Kidney (tissue), 13 donors: ENCODE measurements at regions not wholly inside any gene's neighbourhood (a gene's known extent, or its start where the extent isn't known, plus 50 kb on each side); places are given as distances from the start of the nearest gene placed in this dataset.

Source experiments
- DNase-seq, 5 donors: peaks; one replicate each; pipeline ENCODE4 v3.0.0-alpha.2; 2013 to 2020
- FAIRE-seq: peaks from 2 replicates; lab custom pipeline; 2012; peaks lifted over from hg19 to GRCh38; lab: Jason Lieb, UNC
- H3K27ac ChIP-seq, 2 donors: one replicate each; pipeline ENCODE4 v1.7.0; 2013; ENCODE audit warnings: low read depth in 2 of 2, low read length in 2 of 2, inconsistent platforms in 1 of 2
- H3K27me3 ChIP-seq: one replicate; pipeline ENCODE4 v1.7.1; 2013; ENCODE audit warnings: low read length, inconsistent platforms; ENCODE audit not compliant: control insufficient read depth, insufficient read depth
- H3K36me3 ChIP-seq, 3 donors: one replicate each; pipeline versions ENCODE4 v1.7.0 to v1.7.1; 2013; ENCODE audit warnings: low read length in 3 of 3, control low read depth in 1 of 3, inconsistent platforms in 1 of 3; ENCODE audit not compliant: insufficient read depth in 3 of 3, control insufficient read depth in 2 of 3
- H3K4me1 ChIP-seq, 3 donors: one replicate each; pipeline versions ENCODE4 v1.7.0 to v1.7.1; 2013; ENCODE audit warnings: low read length in 3 of 3, inconsistent platforms in 1 of 3, low read depth in 1 of 3; ENCODE audit not compliant: control insufficient read depth in 2 of 3, insufficient read depth in 2 of 3
- H3K4me3 ChIP-seq, 3 donors: one replicate each; pipeline versions ENCODE4 v1.7.0 to v1.8.1; 2013; ENCODE audit warnings: low read length in 3 of 3, control low read depth in 1 of 3, inconsistent platforms in 1 of 3
- H3K9ac ChIP-seq, 3 donors: one replicate each; pipeline versions ENCODE4 v1.7.0 to v1.7.1; 2013; ENCODE audit warnings: low read length in 3 of 3, control low read depth in 1 of 3, inconsistent platforms in 1 of 3
- H3K9me3 ChIP-seq, 3 donors: one replicate each; pipeline versions ENCODE4 v1.7.0 to v1.7.1; 2013; ENCODE audit warnings: low read length in 3 of 3, control low read depth in 1 of 3, inconsistent platforms in 1 of 3; ENCODE audit not compliant: control insufficient read depth in 2 of 3, insufficient read depth in 1 of 3
- intact Hi-C: fragments of 100-400 bp; cut with DNase I; formaldehyde crosslinking; loops from one replicate; pipeline ENCODE4 v1.11.1; 2022
- TF ChIP-seq, protein P1 (sequence below): IDR thresholded peaks from 3 replicates; pipeline ENCODE4 v1.5.1; 2012; ENCODE audit warnings: mild to moderate bottlenecking, moderate library complexity, borderline replicate concordance; ENCODE audit not compliant: insufficient read depth; ENCODE audit errors: extremely low read depth
- donor health status: control.
- donor health status: control.
- donor health status: control.
- donor health status: control.
- donor health status: control.
- donor health status: DM: yes; HTN: yes; CAD: no.
- donor health status: Normal renal cell carcinoma (clear cell type).

- H3K9ac ChIP-seq, result no peak overlapping the region
- DNase-seq (no peak), FAIRE-seq (no peak)
- TF ChIP-seq, protein P1, sequence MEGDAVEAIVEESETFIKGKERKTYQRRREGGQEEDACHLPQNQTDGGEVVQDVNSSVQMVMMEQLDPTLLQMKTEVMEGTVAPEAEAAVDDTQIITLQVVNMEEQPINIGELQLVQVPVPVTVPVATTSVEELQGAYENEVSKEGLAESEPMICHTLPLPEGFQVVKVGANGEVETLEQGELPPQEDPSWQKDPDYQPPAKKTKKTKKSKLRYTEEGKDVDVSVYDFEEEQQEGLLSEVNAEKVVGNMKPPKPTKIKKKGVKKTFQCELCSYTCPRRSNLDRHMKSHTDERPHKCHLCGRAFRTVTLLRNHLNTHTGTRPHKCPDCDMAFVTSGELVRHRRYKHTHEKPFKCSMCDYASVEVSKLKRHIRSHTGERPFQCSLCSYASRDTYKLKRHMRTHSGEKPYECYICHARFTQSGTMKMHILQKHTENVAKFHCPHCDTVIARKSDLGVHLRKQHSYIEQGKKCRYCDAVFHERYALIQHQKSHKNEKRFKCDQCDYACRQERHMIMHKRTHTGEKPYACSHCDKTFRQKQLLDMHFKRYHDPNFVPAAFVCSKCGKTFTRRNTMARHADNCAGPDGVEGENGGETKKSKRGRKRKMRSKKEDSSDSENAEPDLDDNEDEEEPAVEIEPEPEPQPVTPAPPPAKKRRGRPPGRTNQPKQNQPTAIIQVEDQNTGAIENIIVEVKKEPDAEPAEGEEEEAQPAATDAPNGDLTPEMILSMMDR, result no peak
- intact Hi-C loops, result no loop called here
- H3K27me3 ChIP-seq, result no peaks in the 10 kb centered on the region
- H3K4me3 ChIP-seq, result no peak overlapping the region
- H3K27ac ChIP-seq, result no peak overlapping the region
- no peaks in the 10 kb centered on the region for H3K9me3 ChIP-seq
- H3K4me1 ChIP-seq, result peaks cover 4 to 14% (median 10%) of the 10 kb centered on the region in 3 donors
- H3K36me3 ChIP-seq, result no peaks in the 10 kb centered on the region
These were observed 64.8 kb upstream of the CLINT1 start for GRCh38 chr5:157923765-157924164.

DNA sequence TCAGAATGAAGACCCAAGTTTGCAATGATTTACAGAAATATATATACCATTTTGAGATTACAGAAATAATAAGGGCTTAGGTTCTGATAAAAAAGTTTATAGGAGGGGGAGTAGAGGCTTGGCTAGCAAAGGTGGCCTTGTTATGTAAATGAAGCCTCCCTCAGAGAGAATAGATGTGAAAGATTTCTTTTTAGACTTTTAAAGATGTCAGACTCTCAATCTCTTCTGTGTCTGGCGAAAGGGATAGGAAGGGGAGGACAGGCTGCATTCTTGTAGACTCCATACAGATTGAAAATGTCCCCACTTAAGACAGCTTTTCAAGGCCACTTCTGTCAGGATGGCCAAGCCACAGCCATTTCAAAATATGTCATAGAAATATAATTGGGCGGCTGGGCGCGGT lies 63.1 kb upstream of the CLINT1 start:
- intact Hi-C loops, result no loop called here
- Histone ChIP-seq H3K9me3 (no peaks in the 10 kb centered on the region), H3K4me1 (peaks cover 4 to 22% (median 15%) of the 10 kb centered on the region in 3 donors), H3K27ac (no peak overlapping the region), H3K36me3 (no peaks in the 10 kb centered on the region), H3K27me3 (no peaks in the 10 kb centered on the region), H3K4me3 (no peak overlapping the region), H3K9ac (no peak overlapping the region)
- TF ChIP-seq, protein P1, result no peak
- DNase-seq (no peak), FAIRE-seq (no peak)

DNA sequence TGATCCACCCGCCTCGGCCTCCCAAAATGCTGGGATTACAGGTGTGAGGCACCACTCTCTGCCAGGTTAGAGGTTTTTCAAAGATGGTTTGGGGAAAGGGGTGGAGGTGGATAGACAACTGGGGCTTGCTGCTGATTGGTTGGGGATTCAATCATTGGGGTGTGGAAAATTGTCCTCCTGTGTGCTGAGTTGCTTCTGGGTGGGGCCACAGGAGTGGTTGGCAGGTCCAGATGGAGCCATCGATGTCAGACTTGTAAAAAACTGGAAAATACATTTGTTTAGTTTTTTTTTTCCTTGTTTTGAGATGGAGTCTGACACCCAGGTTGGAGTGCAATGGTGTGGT lies 61.9 kb upstream of the CLINT1 start:
- FAIRE-seq (no peak), DNase-seq (no peak)
- Histone ChIP-seq H3K36me3 (no peaks in the 10 kb centered on the region), H3K27me3 (no peaks in the 10 kb centered on the region), H3K4me1 (peaks cover 4 to 24% (median 12%) of the 10 kb centered on the region in 3 donors), H3K9ac (no peak overlapping the region), H3K9me3 (no peaks in the 10 kb centered on the region), H3K4me3 (no peak overlapping the region), H3K27ac (no peak overlapping the region)
- TF ChIP-seq, protein P1, result no peak
- intact Hi-C loops, result no loop called here
